WERI-Rb-1 (cell line): ENCODE measurements at regions not wholly inside any gene's neighbourhood (a gene's known extent, or its start where the extent isn't known, plus 50 kb on each side); places are given as distances from the start of the nearest gene placed in this dataset.

Experiments used
- DNase-seq: peaks from one replicate; pipeline ENCODE4 v3.0.0-alpha.2; 2020
- H3K27ac ChIP-seq: fragments of 250-450 bp; sonication (Bioruptor Pico); 2 replicates; pipeline ENCODE4 v1.5.1; 2020; ENCODE audit warnings: mild to moderate bottlenecking, moderate library complexity
- H3K27me3 ChIP-seq: fragments of 250-450 bp; sonication (Bioruptor Pico); 2 replicates; pipeline ENCODE4 v1.5.1; 2021; ENCODE audit warnings: mild to moderate bottlenecking, low read depth, moderate library complexity; ENCODE audit not compliant: insufficient read depth, severe bottlenecking
- H3K36me3 ChIP-seq: fragments of 250-450 bp; sonication (Bioruptor Pico); 2 replicates; pipeline ENCODE4 v1.5.1; 2020; ENCODE audit warnings: mild to moderate bottlenecking, moderate library complexity
- H3K4me3 ChIP-seq: 2 replicates; pipeline ENCODE4 v1.5.1; 2011; ENCODE audit warnings: low read depth, mild to moderate bottlenecking, control low read depth, low read length
- H3K9me3 ChIP-seq: fragments of 250-450 bp; sonication (Bioruptor Pico); 2 replicates; pipeline ENCODE4 v1.5.1; 2021; ENCODE audit warnings: mild to moderate bottlenecking, moderate library complexity; ENCODE audit not compliant: severe bottlenecking
- CTCF ChIP-seq: IDR thresholded peaks from 2 replicates; pipeline ENCODE4 v1.5.1; 2011; ENCODE audit warnings: low read depth, mild to moderate bottlenecking, control low read depth, inconsistent platforms, low read length

- no peak for TF ChIP-seq CTCF
- Histone ChIP-seq H3K27ac (no peak overlapping the region), H3K4me3 (no peak overlapping the region), H3K36me3 (no peaks in the 10 kb centered on the region), H3K27me3 (no peaks in the 10 kb centered on the region), H3K9me3 (no peaks in the 10 kb centered on the region)
- DNase-seq, result no peak
These were observed 293.3 kb downstream of the CSNK1G3 start for GRCh38 chr5:123805300-123805699.

GRCh38 chr5:123803359-123803758 lies 291.4 kb downstream of the CSNK1G3 start:
- TF ChIP-seq CTCF, result no peak
- DNase-seq, result no peak
- H3K36me3 ChIP-seq, result no peaks in the 10 kb centered on the region
- no peak overlapping the region for H3K27ac ChIP-seq
- no peaks in the 10 kb centered on the region for H3K27me3 ChIP-seq
- H3K4me3 ChIP-seq, result no peak overlapping the region
- H3K9me3 ChIP-seq, result no peaks in the 10 kb centered on the region

- TF ChIP-seq CTCF, result no peak
- no peaks in the 10 kb centered on the region for H3K9me3 ChIP-seq
- H3K27me3 ChIP-seq, result no peaks in the 10 kb centered on the region
- no peak overlapping the region for H3K4me3 ChIP-seq
- no peak for DNase-seq
- H3K27ac ChIP-seq, result no peak overlapping the region
- no peaks in the 10 kb centered on the region for H3K36me3 ChIP-seq
These were observed 290.4 kb downstream of the CSNK1G3 start for GRCh38 chr5:123802298-123802951.

- Histone ChIP-seq H3K27ac (no peak overlapping the region), H3K36me3 (no peaks in the 10 kb centered on the region), H3K4me3 (no peak overlapping the region), H3K9me3 (no peaks in the 10 kb centered on the region), H3K27me3 (no peaks in the 10 kb centered on the region)
- no peak for TF ChIP-seq CTCF
- no peak for DNase-seq
These were observed 288.7 kb downstream of the CSNK1G3 start for GRCh38 chr5:123800640-123801039.

GRCh38 chr5:123795688-123796087 lies 283.7 kb downstream of the CSNK1G3 start:
- H3K9me3 ChIP-seq, result no peaks in the 10 kb centered on the region
- no peak overlapping the region for H3K27ac ChIP-seq
- no peak overlapping the region for H3K4me3 ChIP-seq
- H3K36me3 ChIP-seq, result no peaks in the 10 kb centered on the region
- no peak for TF ChIP-seq CTCF
- no peak for DNase-seq
- no peaks in the 10 kb centered on the region for H3K27me3 ChIP-seq

- no peak overlapping the region for H3K4me3 ChIP-seq
- no peaks in the 10 kb centered on the region for H3K36me3 ChIP-seq
- TF ChIP-seq CTCF, result no peak
- no peaks in the 10 kb centered on the region for H3K9me3 ChIP-seq
- DNase-seq, result no peak
- H3K27me3 ChIP-seq, result no peaks in the 10 kb centered on the region
- H3K27ac ChIP-seq, result no peak overlapping the region
These were observed 278.2 kb downstream of the CSNK1G3 start for GRCh38 chr5:123790226-123790625.
